PFSK-1 (cell line): ENCODE measurements at regions not wholly inside any gene's neighbourhood (a gene's known extent, or its start where the extent isn't known, plus 50 kb on each side); places are given as distances from the start of the nearest gene placed in this dataset.

Experiments
- POLR2AphosphoS5 ChIP-seq: IDR thresholded peaks from 2 replicates; pipeline ENCODE4 v1.6.1; 2012; ENCODE audit warnings: low read depth, mild to moderate bottlenecking, control low read depth, low read length, moderate library complexity
- REST ChIP-seq, 2 experiments: IDR thresholded peaks; 2 replicates each; pipeline versions ENCODE4 v1.6.1 to v1.8.0; 2011 to 2012; ENCODE audit warnings: low read depth in 2 of 2, low read length in 2 of 2, control low read depth in 1 of 2, inconsistent platforms in 1 of 2, mild to moderate bottlenecking in 1 of 2, moderate library complexity in 1 of 2; ENCODE audit not compliant: insufficient read depth in 1 of 2
- TAF1 ChIP-seq: IDR thresholded peaks from 2 replicates; pipeline ENCODE4 v1.6.1; 2012; ENCODE audit warnings: low read length, control low read depth, borderline replicate concordance; ENCODE audit not compliant: insufficient read depth

DNA sequence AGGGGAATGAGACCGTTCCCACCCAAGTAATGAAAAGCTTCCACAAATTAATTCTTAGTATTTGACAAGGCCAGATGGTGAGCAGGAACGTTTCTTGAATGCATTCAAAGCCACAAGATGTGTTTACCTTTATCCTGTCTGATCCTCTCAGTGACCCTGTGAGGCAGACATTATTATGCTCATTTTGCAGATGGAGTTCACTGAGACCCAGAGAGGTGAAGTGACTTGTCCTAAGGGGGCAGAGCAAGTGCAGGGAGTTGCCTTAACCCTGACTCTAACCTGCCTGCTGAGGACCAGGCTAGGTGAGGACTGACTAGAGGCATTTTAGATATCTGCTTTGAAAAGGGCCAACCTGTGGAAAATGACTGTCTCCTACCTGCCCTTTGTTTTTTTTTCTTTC, 156.7 kb downstream of the HAPSTR1 start:
- TF ChIP-seq POLR2AphosphoS5 (no peak), REST (IDR thresholded peaks at IDR 0.05; ENCODE audit: insufficient read depth in 1 of 2, low read depth in 2 of 2, low read length in 2 of 2) (no peak), TAF1 (no peak)
